ENCODE measurements at regions not wholly inside any gene's neighbourhood (a gene's known extent, or its start where the extent isn't known, plus 50 kb on each side); places are given as distances from the start of the nearest gene placed in this dataset.

DNA sequence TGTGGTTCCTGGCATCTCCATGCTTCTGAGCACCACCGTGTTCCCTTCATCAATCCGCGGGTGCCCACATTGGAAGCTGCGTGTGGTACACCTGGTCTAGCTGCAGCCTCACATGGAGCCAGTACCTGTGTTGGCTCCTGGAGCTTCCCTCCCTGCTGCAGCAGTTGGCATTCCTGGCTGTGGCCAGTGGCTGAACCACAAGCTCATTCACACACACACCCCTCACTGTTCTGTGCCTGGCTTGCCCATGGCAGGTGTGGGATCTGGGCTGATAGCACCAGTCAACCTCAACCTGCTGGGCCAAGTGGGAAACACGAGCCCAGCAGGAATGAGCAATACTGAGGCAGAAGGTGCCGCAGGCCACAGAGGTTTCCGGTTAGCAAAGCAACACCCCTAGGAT lies 256.2 kb upstream of the LRFN5 start:
- Histone ChIP-seq H3K36me3 (replicated peaks in 1 of 2; ENCODE audit: control insufficient read depth in 1 of 2, insufficient read depth in 2 of 2, low read length in 1 of 2) (no peaks in the 10 kb centered on the region), H3K79me2 (ENCODE audit: insufficient read depth) (no peaks in the 10 kb centered on the region), H3K4me2 (no peak overlapping the region), H3K4me3 (ENCODE audit: low read depth in 2 of 2, low read length in 1 of 2) (no peak overlapping the region), H4K20me1 (ENCODE audit: insufficient read depth) (no peaks in the 10 kb centered on the region), H3K9me3 (no peaks in the 10 kb centered on the region), H3K4me1 (ENCODE audit: control insufficient read depth in 1 of 2, insufficient read depth in 2 of 2, low read depth in 1 of 2, low read length in 1 of 2) (no peaks in the 10 kb centered on the region), H3K27me3 (ENCODE audit: insufficient read depth) (no peaks in the 10 kb centered on the region), H2AFZ (ENCODE audit: low read depth) (no peak overlapping the region), H3K9me2 (no peaks in the 10 kb centered on the region), H3K9ac (no peak overlapping the region), H3F3A (replicated peaks; ENCODE audit: insufficient read depth) (no peaks in the 10 kb centered on the region), H3K27ac (ENCODE audit: low read depth in 2 of 2, low read length in 1 of 2) (no peak overlapping the region)
- no peak for DNase-seq
- ChIA-PET CTCF (no interaction called here), POLR2A (no interaction called here)
- TF ChIP-seq, protein P1, sequence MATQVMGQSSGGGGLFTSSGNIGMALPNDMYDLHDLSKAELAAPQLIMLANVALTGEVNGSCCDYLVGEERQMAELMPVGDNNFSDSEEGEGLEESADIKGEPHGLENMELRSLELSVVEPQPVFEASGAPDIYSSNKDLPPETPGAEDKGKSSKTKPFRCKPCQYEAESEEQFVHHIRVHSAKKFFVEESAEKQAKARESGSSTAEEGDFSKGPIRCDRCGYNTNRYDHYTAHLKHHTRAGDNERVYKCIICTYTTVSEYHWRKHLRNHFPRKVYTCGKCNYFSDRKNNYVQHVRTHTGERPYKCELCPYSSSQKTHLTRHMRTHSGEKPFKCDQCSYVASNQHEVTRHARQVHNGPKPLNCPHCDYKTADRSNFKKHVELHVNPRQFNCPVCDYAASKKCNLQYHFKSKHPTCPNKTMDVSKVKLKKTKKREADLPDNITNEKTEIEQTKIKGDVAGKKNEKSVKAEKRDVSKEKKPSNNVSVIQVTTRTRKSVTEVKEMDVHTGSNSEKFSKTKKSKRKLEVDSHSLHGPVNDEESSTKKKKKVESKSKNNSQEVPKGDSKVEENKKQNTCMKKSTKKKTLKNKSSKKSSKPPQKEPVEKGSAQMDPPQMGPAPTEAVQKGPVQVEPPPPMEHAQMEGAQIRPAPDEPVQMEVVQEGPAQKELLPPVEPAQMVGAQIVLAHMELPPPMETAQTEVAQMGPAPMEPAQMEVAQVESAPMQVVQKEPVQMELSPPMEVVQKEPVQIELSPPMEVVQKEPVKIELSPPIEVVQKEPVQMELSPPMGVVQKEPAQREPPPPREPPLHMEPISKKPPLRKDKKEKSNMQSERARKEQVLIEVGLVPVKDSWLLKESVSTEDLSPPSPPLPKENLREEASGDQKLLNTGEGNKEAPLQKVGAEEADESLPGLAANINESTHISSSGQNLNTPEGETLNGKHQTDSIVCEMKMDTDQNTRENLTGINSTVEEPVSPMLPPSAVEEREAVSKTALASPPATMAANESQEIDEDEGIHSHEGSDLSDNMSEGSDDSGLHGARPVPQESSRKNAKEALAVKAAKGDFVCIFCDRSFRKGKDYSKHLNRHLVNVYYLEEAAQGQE (IDR thresholded peaks at IDR 0.05; ENCODE audit: low read depth, low read length), result no peak
- TF ChIP-seq RAD21 (IDR thresholded peaks at IDR 0.05; ENCODE audit: low read length), result no peak
- TF ChIP-seq, protein P2, sequence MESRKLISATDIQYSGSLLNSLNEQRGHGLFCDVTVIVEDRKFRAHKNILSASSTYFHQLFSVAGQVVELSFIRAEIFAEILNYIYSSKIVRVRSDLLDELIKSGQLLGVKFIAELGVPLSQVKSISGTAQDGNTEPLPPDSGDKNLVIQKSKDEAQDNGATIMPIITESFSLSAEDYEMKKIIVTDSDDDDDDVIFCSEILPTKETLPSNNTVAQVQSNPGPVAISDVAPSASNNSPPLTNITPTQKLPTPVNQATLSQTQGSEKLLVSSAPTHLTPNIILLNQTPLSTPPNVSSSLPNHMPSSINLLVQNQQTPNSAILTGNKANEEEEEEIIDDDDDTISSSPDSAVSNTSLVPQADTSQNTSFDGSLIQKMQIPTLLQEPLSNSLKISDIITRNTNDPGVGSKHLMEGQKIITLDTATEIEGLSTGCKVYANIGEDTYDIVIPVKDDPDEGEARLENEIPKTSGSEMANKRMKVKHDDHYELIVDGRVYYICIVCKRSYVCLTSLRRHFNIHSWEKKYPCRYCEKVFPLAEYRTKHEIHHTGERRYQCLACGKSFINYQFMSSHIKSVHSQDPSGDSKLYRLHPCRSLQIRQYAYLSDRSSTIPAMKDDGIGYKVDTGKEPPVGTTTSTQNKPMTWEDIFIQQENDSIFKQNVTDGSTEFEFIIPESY (IDR thresholded peaks at IDR 0.05; ENCODE audit: borderline replicate concordance, low read depth), result no peak
- 96% methylated on average over 6 of the region's 7 CpGs for WGBS (ENCODE audit: low lambda C conversion rate)

DNA sequence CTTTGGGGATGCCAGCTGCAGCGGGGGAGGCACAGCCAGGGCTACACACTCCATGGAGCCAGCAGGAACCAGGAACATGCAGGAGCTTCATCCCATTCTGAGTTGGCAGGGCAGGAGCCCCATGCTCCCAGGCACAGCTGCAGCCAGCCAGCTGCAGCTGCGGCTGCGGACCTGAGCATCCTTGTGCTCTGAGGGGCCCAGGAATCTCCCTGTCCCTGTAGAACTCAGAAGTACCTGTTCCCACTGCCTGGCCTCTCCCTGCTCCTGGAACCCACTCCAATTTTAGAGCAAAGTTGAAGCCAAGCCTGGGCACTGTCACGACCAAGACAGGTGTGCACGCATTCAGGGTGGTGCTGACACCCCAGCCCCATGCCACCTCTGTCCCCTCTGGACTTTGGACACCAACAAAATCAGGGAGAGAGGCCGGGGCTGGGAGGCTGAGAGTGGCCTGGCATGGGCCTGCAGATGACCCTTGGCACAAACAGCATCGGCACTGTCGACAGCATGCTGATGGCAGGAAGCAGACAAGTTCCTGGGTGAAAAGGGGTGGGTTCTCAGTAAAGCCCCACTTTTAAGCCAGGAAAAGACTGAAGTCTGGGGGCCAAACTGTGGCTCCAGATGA lies 257.3 kb upstream of the LRFN5 start:
- no peak overlapping the region for H3K9ac ChIP-seq
- no peaks in the 10 kb centered on the region for H3K9me3 ChIP-seq
- H2AFZ ChIP-seq (ENCODE audit: low read depth), result no peak overlapping the region
- POLR2A ChIA-PET, result no interaction called here
- H3K4me3 ChIP-seq (ENCODE audit: low read depth in 2 of 2, low read length in 1 of 2), result no peak overlapping the region
- no peaks in the 10 kb centered on the region for H3K9me2 ChIP-seq
- no peaks in the 10 kb centered on the region for H3K36me3 ChIP-seq (replicated peaks in 1 of 2; ENCODE audit: control insufficient read depth in 1 of 2, insufficient read depth in 2 of 2, low read length in 1 of 2)
- CTCF ChIA-PET, result no interaction called here
- TF ChIP-seq GABPA (IDR thresholded peaks at IDR 0.05; ENCODE audit: low read depth) (no peak), TAF1 (IDR thresholded peaks at IDR 0.05; ENCODE audit: borderline replicate concordance, low read depth, low read length) (no peak), CHD2 (IDR thresholded peaks at IDR 0.05; ENCODE audit: low read length, partially characterized antibody) (no peak), RCOR1 (IDR thresholded peaks at IDR 0.05; ENCODE audit: low read length) (no peak), ELF1 (IDR thresholded peaks at IDR 0.05) (no peak), TEAD4 (IDR thresholded peaks at IDR 0.05; ENCODE audit: borderline replicate concordance, insufficient read depth) (no peak), POLR2AphosphoS5 (IDR thresholded peaks at IDR 0.05; ENCODE audit: low read depth, low read length) (no peak), FOSL2 (IDR thresholded peaks at IDR 0.05; ENCODE audit: borderline replicate concordance, low read depth) (no peak), SIN3A (IDR thresholded peaks at IDR 0.05; ENCODE audit: borderline replicate concordance, low read depth, low read length) (no peak)
- TF ChIP-seq, protein P3, sequence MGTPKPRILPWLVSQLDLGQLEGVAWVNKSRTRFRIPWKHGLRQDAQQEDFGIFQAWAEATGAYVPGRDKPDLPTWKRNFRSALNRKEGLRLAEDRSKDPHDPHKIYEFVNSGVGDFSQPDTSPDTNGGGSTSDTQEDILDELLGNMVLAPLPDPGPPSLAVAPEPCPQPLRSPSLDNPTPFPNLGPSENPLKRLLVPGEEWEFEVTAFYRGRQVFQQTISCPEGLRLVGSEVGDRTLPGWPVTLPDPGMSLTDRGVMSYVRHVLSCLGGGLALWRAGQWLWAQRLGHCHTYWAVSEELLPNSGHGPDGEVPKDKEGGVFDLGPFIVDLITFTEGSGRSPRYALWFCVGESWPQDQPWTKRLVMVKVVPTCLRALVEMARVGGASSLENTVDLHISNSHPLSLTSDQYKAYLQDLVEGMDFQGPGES (IDR thresholded peaks at IDR 0.05; ENCODE audit: low read depth, low read length), result no peak
- TF ChIP-seq, protein P4, sequence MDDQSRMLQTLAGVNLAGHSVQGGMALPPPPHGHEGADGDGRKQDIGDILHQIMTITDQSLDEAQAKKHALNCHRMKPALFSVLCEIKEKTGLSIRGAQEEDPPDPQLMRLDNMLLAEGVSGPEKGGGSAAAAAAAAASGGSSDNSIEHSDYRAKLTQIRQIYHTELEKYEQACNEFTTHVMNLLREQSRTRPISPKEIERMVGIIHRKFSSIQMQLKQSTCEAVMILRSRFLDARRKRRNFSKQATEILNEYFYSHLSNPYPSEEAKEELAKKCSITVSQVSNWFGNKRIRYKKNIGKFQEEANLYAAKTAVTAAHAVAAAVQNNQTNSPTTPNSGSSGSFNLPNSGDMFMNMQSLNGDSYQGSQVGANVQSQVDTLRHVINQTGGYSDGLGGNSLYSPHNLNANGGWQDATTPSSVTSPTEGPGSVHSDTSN (IDR thresholded peaks at IDR 0.05), result no peak
- TF ChIP-seq, protein P1 (IDR thresholded peaks at IDR 0.05; ENCODE audit: low read depth, low read length), result no peak
- no peak overlapping the region for H3K4me2 ChIP-seq
- H3K79me2 ChIP-seq (ENCODE audit: insufficient read depth), result no peaks in the 10 kb centered on the region
- no peaks in the 10 kb centered on the region for H3F3A ChIP-seq (replicated peaks; ENCODE audit: insufficient read depth)
- no peak for DNase-seq
- no peaks in the 10 kb centered on the region for H4K20me1 ChIP-seq (ENCODE audit: insufficient read depth)
- no peaks in the 10 kb centered on the region for H3K27me3 ChIP-seq (ENCODE audit: insufficient read depth)
- no peaks in the 10 kb centered on the region for H3K4me1 ChIP-seq (ENCODE audit: control insufficient read depth in 1 of 2, insufficient read depth in 2 of 2, low read depth in 1 of 2, low read length in 1 of 2)
- WGBS (ENCODE audit: low lambda C conversion rate), result 90% methylated on average over 2 of the region's 8 CpGs
- H3K27ac ChIP-seq (ENCODE audit: low read depth in 2 of 2, low read length in 1 of 2), result no peak overlapping the region
